ENCODE measurements at regions not wholly inside any gene's neighbourhood (a gene's known extent, or its start where the extent isn't known, plus 50 kb on each side); places are given as distances from the start of the nearest gene placed in this dataset.

- no peak for TF ChIP-seq POLR2A (IDR thresholded peaks at IDR 0.05)
- TF ChIP-seq, protein P1, sequence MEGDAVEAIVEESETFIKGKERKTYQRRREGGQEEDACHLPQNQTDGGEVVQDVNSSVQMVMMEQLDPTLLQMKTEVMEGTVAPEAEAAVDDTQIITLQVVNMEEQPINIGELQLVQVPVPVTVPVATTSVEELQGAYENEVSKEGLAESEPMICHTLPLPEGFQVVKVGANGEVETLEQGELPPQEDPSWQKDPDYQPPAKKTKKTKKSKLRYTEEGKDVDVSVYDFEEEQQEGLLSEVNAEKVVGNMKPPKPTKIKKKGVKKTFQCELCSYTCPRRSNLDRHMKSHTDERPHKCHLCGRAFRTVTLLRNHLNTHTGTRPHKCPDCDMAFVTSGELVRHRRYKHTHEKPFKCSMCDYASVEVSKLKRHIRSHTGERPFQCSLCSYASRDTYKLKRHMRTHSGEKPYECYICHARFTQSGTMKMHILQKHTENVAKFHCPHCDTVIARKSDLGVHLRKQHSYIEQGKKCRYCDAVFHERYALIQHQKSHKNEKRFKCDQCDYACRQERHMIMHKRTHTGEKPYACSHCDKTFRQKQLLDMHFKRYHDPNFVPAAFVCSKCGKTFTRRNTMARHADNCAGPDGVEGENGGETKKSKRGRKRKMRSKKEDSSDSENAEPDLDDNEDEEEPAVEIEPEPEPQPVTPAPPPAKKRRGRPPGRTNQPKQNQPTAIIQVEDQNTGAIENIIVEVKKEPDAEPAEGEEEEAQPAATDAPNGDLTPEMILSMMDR (IDR thresholded peaks at IDR 0.05) = no peak
Observed at GRCh38 chr4:66876946-66877345, 668.4 kb downstream of the CENPC start.
